PC-9 (cell line): ENCODE measurements at regions not wholly inside any gene's neighbourhood (a gene's known extent, or its start where the extent isn't known, plus 50 kb on each side); places are given as distances from the start of the nearest gene placed in this dataset.

Source experiments
- EZH2 ChIP-seq: fragments of 200-600 bp; sonication (generic); IDR thresholded peaks from 2 replicates; pipeline ENCODE4 v1.8.0; 2017; ENCODE audit warnings: antibody characterized with exemption, low read depth
- TF ChIP-seq, protein P1 (sequence below): fragments of 200-600 bp; sonication (generic); conservative IDR thresholded peaks from 2 replicates; pipeline ENCODE4 v1.6.1; 2017; ENCODE audit warnings: mixed run types, antibody characterized with exemption, mild to moderate bottlenecking, moderate library complexity

GRCh38 chr5:135124128-135124527 lies 90.1 kb upstream of the PITX1 start:
- no peak for TF ChIP-seq EZH2
- TF ChIP-seq, protein P1, sequence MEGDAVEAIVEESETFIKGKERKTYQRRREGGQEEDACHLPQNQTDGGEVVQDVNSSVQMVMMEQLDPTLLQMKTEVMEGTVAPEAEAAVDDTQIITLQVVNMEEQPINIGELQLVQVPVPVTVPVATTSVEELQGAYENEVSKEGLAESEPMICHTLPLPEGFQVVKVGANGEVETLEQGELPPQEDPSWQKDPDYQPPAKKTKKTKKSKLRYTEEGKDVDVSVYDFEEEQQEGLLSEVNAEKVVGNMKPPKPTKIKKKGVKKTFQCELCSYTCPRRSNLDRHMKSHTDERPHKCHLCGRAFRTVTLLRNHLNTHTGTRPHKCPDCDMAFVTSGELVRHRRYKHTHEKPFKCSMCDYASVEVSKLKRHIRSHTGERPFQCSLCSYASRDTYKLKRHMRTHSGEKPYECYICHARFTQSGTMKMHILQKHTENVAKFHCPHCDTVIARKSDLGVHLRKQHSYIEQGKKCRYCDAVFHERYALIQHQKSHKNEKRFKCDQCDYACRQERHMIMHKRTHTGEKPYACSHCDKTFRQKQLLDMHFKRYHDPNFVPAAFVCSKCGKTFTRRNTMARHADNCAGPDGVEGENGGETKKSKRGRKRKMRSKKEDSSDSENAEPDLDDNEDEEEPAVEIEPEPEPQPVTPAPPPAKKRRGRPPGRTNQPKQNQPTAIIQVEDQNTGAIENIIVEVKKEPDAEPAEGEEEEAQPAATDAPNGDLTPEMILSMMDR, result no peak
